Ishikawa (cell line): ENCODE measurements at regions not wholly inside any gene's neighbourhood (a gene's known extent, or its start where the extent isn't known, plus 50 kb on each side); places are given as distances from the start of the nearest gene placed in this dataset.

Experiments used
- CREB1 ChIP-seq: IDR thresholded peaks from 2 replicates; pipeline ENCODE4 v1.6.1; 2012; ENCODE audit warnings: low read depth
- EP300 ChIP-seq: IDR thresholded peaks from 2 replicates; pipeline ENCODE4 v1.6.1; 2012; ENCODE audit warnings: borderline replicate concordance
- MAX ChIP-seq: IDR thresholded peaks from 2 replicates; pipeline ENCODE4 v1.6.1; 2012
- REST ChIP-seq: IDR thresholded peaks from 2 replicates; pipeline ENCODE4 v1.6.1; 2012; ENCODE audit warnings: low read depth, mild to moderate bottlenecking
- TAF1 ChIP-seq: IDR thresholded peaks from 2 replicates; pipeline ENCODE4 v1.6.1; 2012; ENCODE audit warnings: low read depth, mild to moderate bottlenecking
- USF1 ChIP-seq: IDR thresholded peaks from 2 replicates; pipeline ENCODE4 v1.6.1; 2012
- ZBTB7A ChIP-seq: IDR thresholded peaks from 2 replicates; pipeline ENCODE4 v1.6.1; 2012; ENCODE audit warnings: low read depth

- no peak for TF ChIP-seq MAX
- no peak for TF ChIP-seq TAF1
- TF ChIP-seq EP300, result no peak
- TF ChIP-seq ZBTB7A, result no peak
- TF ChIP-seq CREB1, result no peak
- TF ChIP-seq USF1, result no peak
- no peak for TF ChIP-seq REST
Observed at GRCh38 chr1:228992907-228993535, 257.7 kb downstream of the RHOU start.
